NCI-H2196 treated with DMSO at 0.1 percent for 48 hours (cell line): ENCODE measurements at regions not wholly inside any gene's neighbourhood (a gene's known extent, or its start where the extent isn't known, plus 50 kb on each side); places are given as distances from the start of the nearest gene placed in this dataset.
A peak's percentile ranks its signal among the peaks of the same experiment; 100 is the strongest.

Experiments used
- DNase-seq: peaks from one replicate; lab custom pipeline; 2025; ENCODE audit not compliant: unreplicated experiment; lab: John Stamatoyannopoulos, UW

DNA sequence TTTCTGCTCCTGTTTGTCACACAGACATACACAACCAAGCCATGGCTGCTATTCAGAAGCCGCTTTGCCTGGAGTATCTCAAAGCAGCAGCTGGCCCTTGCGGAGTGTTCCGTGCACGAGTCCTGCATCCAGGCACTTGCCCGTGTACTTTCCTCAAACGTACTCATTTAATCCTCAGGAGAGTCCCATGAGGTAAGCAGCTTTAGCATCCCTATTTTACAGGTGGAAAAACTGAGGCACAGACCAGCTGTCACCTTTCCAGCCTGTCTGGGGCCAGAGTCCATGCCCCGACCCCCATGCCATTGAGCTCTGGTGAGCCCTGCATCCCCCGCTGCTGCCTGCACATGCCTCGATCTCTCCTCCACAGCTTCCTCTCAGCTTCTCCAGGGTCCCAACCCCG, 130.0 kb downstream of the ERMARD start:
- no peak for DNase-seq

DNA sequence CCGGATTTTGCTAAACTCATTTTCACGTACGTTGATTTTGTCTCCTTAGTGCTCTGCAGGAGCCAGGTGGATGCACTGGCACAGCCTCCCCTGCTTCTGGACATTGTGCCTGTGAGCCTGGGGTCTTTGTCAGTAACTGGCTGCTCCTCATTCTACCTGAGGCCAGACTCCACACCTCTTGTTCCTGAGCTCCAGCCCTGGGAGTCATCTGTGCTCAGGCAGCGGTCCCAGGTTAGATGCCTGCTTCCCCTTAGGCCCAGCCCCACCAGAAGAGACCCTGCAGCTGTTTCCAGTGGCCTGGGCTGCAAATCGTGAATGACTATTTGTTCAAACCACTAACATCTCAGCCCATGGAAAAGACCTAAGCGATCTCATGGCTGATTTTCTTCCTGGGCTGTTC, 129.1 kb downstream of the ERMARD start:
- no peak for DNase-seq

DNA sequence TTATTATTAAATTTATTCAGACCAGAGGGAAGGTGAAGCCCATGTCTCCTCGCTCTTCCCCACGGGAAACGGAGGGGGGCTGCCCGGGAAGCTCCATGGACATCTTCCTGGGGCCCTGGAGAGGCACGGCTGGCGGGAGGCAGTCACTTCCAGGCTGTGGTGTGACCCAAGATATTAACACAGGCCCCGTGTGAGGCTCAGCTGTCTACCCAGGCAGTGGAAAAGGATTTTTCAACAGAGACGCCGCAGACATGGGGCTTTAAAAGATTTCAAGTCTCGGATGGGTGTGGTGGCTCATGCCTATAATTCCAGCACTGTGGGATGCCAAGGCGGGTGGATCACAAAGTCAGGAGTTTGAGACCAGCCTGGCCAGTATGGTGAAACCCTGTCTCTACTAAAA, 117.9 kb downstream of the ERMARD start:
- DNase-seq = no peak

GRCh38 chr6:169868458-169868857, 117.0 kb downstream of the ERMARD start:
- DNase-seq = no peak

DNA sequence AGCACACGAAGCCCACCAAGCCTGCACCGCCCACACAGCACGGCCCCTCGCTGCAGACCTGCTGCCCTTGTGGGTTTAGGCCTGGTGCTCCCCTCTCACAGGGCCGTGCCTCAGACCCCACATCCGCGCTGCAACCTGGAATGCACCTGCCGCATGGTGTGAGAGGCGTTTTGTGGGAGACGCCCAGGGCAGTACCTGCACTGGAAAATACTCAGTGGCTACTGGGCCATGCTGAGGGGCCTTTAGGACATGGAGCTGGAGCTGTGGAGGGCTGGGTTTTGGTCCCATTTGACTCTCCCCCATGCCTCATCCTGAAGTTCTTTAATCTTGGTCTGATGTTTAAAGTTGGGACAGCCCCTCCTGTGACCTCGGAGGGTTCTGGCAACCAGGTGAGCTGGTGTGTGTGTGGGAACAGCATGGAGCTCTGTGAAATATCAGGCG, 116.3 kb downstream of the ERMARD start:
- no peak for DNase-seq

GRCh38 chr6:169866668-169867521, 115.5 kb downstream of the ERMARD start:
- no peak for DNase-seq

GRCh38 chr6:169866140-169866534, 114.7 kb downstream of the ERMARD start:
- DNase-seq = no peak

- no peak for DNase-seq
Observed at GRCh38 chr6:169865346-169866139, 114.1 kb downstream of the ERMARD start.

- DNase-seq = peak; percentile 49
Observed at GRCh38 chr6:169864148-169865020, 113.0 kb downstream of the ERMARD start.

- DNase-seq = no peak
Observed at GRCh38 chr6:169863710-169864109, 112.3 kb downstream of the ERMARD start.

- peak; percentile 45 for DNase-seq
Observed at GRCh38 chr6:169862892-169863525, 111.6 kb downstream of the ERMARD start.

- DNase-seq = no peak
Observed at GRCh38 chr6:169862043-169862891, 110.8 kb downstream of the ERMARD start.

DNA sequence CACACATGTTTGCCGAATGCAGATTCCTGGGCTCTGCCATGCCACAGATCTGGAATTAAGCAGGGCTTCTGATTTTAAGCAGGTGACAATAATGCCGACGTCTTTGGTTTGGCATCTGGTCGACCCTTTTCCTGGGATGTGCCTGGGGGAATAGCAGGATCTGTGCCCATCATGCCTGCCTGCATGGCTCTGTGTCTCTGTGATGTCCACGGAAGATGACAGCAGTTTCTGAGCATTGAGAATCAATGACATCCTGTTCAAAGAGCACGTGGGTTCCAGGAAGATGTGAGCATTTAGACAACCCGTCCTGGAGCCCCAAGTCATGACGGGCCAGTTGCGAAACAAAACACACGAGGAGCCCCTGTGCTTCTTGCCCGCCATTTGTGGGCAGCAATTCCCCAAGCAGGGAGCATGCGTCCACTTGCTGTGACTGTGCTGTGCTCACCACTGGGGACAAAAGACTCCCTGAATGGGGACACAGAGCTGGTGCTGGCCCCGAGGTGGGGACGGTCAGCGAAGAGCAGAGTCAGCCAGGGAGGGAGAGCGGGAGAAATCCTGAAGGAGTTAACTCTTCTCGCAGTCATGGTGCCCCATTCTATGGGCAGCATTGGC, 110.1 kb downstream of the ERMARD start:
- DNase-seq = no peak

GRCh38 chr6:169859978-169860703, 108.7 kb downstream of the ERMARD start:
- DNase-seq = no peak

DNA sequence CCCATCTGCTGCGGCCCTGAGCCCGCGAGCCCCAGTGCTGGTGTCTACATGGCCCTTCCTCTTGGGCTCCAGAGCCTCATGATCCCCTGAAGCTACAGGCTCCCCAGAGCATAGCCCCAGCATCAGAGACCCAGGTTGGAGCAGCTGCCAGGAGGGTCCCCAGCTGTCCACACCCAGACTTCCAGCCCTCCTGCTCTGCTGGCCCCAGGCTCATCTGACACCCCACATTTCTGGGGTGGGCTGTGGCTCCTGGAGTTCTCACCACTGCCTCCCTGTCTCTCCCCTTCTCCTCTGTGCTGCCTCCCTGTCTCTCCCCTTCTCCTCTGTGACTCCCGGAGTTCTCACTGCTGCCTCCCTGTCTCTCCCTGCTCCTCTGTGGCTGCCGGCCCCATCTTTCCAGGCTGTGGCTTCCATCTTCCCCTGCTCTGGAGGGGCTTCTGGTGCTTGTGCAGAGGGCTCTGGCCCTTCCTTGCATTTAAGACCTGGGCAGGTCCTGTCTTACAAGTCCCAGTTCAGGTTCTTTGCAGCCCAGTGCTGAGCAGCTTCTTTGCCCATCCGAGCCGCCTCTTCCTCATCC, 108.1 kb downstream of the ERMARD start:
- DNase-seq = no peak

GRCh38 chr6:169858935-169859351, 107.5 kb downstream of the ERMARD start:
- DNase-seq = no peak

DNA sequence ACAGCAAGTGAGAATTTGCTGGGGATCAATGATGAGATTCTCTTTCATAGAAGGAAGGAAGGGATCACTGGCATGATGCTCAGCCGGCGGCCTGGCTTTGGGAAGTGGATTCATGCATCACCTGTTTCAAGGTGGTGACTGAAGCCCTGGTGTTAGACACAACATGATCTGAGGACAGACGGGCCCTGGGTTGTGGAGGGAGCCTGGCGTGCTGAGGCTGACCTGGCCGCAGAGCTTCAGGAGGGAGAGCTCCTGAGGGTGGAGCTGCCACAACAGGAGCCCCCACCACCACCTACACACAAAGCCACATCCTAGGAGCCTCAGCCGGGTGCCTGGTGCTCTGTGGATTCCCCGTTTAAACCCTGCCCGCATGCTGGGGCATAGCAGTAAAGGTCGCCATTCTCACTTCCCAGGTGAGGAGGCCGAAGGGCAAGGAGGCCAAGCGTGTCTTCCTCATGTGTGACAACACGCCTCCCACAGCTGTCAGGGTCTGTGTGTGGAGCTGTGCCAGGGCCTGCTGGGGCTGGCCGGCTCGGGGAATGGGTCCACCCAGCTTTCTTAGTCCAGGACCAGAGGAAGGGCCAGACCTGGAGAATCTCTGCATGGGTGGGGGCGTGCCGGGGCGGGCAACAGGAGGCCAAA, 107.0 kb downstream of the ERMARD start:
- DNase-seq = no peak
